HL-60 (cell line): ENCODE measurements at regions not wholly inside any gene's neighbourhood (a gene's known extent, or its start where the extent isn't known, plus 50 kb on each side); places are given as distances from the start of the nearest gene placed in this dataset.

Experiments used
- DNase-seq, 2 experiments: peaks; one replicate each; pipeline ENCODE4 v3.0.0-alpha.2; 2010 to 2020; ENCODE audit warnings: low read depth in 1 of 2, low spot score in 1 of 2
- H3K27ac ChIP-seq: fragments of 250-450 bp; sonication (Bioruptor Pico); replicated peaks from 2 replicates; pipeline ENCODE4 v1.5.1; 2020; ENCODE audit warnings: mild to moderate bottlenecking, moderate library complexity
- H3K27me3 ChIP-seq: fragments of 250-450 bp; sonication (Bioruptor Pico); 2 replicates; pipeline ENCODE4 v1.5.1; 2021; ENCODE audit warnings: mild to moderate bottlenecking, moderate library complexity; ENCODE audit not compliant: insufficient read depth, poor library complexity, severe bottlenecking
- H3K4me3 ChIP-seq: replicated peaks from 2 replicates; pipeline ENCODE4 v1.5.1; 2011; ENCODE audit warnings: mild to moderate bottlenecking, control low read depth, low read length; ENCODE audit not compliant: insufficient read depth
- GABPA ChIP-seq: IDR thresholded peaks from 2 replicates; pipeline ENCODE4 v1.6.1; 2012; ENCODE audit warnings: low read depth
- POLR2AphosphoS5 ChIP-seq: IDR thresholded peaks from 2 replicates; pipeline ENCODE4 v1.6.1; 2012; ENCODE audit warnings: low read depth
- SPI1 ChIP-seq: IDR thresholded peaks from 2 replicates; pipeline ENCODE4 v1.6.1; 2012; ENCODE audit warnings: low read depth, mild to moderate bottlenecking, borderline replicate concordance
- TF ChIP-seq, protein P1 (sequence below): IDR thresholded peaks from 2 replicates; pipeline ENCODE4 v1.6.1; 2012; ENCODE audit warnings: low read depth; ENCODE audit not compliant: insufficient replicate concordance
- TF ChIP-seq, protein P2 (sequence below): IDR thresholded peaks from one replicate; pipeline ENCODE4 v1.5.1; 2011; ENCODE audit warnings: low read length, control low read depth, inconsistent platforms; ENCODE audit not compliant: insufficient read depth

DNA sequence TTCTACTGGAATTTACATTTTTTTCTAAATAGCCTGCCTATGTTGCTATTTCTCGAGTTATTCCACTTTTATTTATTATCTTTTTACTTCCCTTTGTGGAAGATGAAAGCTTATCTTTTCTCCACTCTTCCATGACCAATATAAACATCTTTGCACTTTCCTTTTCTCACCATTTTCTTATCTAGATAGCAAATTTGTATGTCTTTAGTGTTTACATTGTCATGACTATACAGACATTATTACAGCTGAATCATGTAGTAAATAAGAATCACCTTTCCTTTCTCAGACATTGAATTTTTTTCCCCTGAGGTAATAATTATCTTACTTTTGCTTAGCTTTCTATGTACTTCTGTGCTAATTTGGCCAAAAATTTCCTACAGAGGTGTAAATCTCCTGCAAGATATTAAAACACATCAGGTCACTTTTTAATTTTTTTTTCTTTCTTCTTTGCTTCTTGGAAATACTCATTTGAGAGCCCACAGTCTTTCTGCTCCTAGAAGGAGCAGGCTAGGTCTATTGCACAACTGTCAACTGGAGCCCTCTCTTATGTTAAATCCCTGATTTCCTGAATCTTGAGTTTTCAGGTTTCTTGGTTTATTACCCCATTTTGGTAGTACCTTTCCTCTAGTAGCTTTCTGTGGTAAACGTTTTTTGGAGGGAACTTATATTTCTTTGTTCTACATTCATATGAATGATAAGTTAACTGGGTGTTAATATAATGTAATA is 109.0 kb upstream of the ATP2B1 start:
- Histone ChIP-seq H3K27ac (no peak overlapping the region), H3K27me3 (no peaks in the 10 kb centered on the region), H3K4me3 (no peak overlapping the region)
- TF ChIP-seq GABPA (no peak), POLR2AphosphoS5 (no peak), SPI1 (no peak)
- TF ChIP-seq, protein P1, sequence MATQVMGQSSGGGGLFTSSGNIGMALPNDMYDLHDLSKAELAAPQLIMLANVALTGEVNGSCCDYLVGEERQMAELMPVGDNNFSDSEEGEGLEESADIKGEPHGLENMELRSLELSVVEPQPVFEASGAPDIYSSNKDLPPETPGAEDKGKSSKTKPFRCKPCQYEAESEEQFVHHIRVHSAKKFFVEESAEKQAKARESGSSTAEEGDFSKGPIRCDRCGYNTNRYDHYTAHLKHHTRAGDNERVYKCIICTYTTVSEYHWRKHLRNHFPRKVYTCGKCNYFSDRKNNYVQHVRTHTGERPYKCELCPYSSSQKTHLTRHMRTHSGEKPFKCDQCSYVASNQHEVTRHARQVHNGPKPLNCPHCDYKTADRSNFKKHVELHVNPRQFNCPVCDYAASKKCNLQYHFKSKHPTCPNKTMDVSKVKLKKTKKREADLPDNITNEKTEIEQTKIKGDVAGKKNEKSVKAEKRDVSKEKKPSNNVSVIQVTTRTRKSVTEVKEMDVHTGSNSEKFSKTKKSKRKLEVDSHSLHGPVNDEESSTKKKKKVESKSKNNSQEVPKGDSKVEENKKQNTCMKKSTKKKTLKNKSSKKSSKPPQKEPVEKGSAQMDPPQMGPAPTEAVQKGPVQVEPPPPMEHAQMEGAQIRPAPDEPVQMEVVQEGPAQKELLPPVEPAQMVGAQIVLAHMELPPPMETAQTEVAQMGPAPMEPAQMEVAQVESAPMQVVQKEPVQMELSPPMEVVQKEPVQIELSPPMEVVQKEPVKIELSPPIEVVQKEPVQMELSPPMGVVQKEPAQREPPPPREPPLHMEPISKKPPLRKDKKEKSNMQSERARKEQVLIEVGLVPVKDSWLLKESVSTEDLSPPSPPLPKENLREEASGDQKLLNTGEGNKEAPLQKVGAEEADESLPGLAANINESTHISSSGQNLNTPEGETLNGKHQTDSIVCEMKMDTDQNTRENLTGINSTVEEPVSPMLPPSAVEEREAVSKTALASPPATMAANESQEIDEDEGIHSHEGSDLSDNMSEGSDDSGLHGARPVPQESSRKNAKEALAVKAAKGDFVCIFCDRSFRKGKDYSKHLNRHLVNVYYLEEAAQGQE = no peak
- TF ChIP-seq, protein P2, sequence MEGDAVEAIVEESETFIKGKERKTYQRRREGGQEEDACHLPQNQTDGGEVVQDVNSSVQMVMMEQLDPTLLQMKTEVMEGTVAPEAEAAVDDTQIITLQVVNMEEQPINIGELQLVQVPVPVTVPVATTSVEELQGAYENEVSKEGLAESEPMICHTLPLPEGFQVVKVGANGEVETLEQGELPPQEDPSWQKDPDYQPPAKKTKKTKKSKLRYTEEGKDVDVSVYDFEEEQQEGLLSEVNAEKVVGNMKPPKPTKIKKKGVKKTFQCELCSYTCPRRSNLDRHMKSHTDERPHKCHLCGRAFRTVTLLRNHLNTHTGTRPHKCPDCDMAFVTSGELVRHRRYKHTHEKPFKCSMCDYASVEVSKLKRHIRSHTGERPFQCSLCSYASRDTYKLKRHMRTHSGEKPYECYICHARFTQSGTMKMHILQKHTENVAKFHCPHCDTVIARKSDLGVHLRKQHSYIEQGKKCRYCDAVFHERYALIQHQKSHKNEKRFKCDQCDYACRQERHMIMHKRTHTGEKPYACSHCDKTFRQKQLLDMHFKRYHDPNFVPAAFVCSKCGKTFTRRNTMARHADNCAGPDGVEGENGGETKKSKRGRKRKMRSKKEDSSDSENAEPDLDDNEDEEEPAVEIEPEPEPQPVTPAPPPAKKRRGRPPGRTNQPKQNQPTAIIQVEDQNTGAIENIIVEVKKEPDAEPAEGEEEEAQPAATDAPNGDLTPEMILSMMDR = no peak
- no peak for DNase-seq

DNA sequence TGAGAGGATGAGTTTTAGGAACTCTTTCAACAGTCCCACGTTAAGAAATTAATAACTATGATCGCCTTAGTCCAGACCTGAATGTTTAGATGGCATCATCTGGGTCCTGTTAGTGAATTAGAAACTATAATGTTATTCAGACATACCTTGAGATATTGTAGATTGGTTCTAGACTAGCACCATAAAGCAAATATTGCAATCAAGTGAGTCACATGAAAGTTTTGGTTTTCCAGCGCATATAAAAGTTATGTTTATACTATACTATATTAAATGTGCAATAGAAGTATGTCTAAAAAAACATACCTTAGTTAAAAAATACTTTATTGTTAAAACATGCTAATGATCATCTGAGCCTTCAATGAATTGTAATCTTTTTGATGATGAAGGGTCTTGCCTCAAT is 106.6 kb upstream of the ATP2B1 start:
- Histone ChIP-seq H3K27me3 (no peaks in the 10 kb centered on the region), H3K4me3 (no peak overlapping the region), H3K27ac (no peak overlapping the region)
- DNase-seq = no peak
- TF ChIP-seq, protein P2 = no peak
- TF ChIP-seq, protein P1 = no peak
- TF ChIP-seq GABPA = no peak
- TF ChIP-seq SPI1 = no peak

DNA sequence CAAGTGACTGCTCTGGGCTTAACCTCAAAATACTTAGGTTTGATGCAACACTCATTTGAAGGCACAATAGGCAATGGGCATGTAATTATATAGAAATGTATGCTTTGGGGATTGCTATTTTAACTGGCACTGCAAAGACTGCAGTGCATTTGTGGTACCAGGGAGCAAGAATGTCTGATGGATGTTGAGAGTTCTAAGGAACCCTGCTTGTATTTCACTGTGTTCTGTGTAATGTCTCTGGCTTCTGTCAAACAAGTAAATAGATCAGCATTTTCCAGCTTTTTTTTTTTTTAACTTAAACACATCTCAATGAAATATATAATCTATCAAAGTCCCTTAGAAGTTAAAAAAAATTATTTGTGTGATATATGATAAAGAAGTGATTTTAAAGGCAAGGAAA is 94.8 kb upstream of the ATP2B1 start:
- Histone ChIP-seq H3K27ac (no peak overlapping the region), H3K4me3 (no peak overlapping the region), H3K27me3 (no peaks in the 10 kb centered on the region)
- DNase-seq = no peak
- TF ChIP-seq, protein P2 = no peak
- TF ChIP-seq SPI1 (no peak), GABPA (no peak), POLR2AphosphoS5 (no peak)
- TF ChIP-seq, protein P1 = no peak
